Trophoblast cell (in vitro differentiated cells and primary cell): ENCODE measurements at regions not wholly inside any gene's neighbourhood (a gene's known extent, or its start where the extent isn't known, plus 50 kb on each side); places are given as distances from the start of the nearest gene placed in this dataset.
"Not testable (repeated sequence)": the region's sequence is repeated elsewhere in the genome, so short reads cannot be mapped to it uniquely, and the experiment has no call there.

Experiments
- DNase-seq, 2 donors: peaks; one replicate each; pipeline ENCODE4 v3.0.0-alpha.2; 2016
- H2AFZ ChIP-seq: 2 replicates; pipeline ENCODE4 v1.6.1; 2013; ENCODE audit warnings: low read length, moderate library complexity, mild to moderate bottlenecking; ENCODE audit not compliant: insufficient read depth, poor library complexity
- H2AK5ac ChIP-seq: 2 replicates; pipeline ENCODE4 v1.6.1; 2013; ENCODE audit warnings: mild to moderate bottlenecking, low read length
- H2BK120ac ChIP-seq: 2 replicates; pipeline ENCODE4 v1.6.1; 2013; ENCODE audit warnings: low read length, mild to moderate bottlenecking, moderate library complexity; ENCODE audit not compliant: insufficient read depth, poor library complexity
- H2BK12ac ChIP-seq: 2 replicates; pipeline ENCODE4 v1.6.1; 2013; ENCODE audit warnings: mild to moderate bottlenecking, low read length, moderate library complexity
- H2BK5ac ChIP-seq: 2 replicates; pipeline ENCODE4 v1.6.1; 2013; ENCODE audit warnings: low read length, low read depth, moderate library complexity, mild to moderate bottlenecking; ENCODE audit not compliant: poor library complexity
- H3K14ac ChIP-seq: 2 replicates; pipeline ENCODE4 v1.6.1; 2013; ENCODE audit warnings: mild to moderate bottlenecking, low read length
- H3K18ac ChIP-seq: 2 replicates; pipeline ENCODE4 v1.6.1; 2013; ENCODE audit warnings: mild to moderate bottlenecking, low read length
- H3K23ac ChIP-seq: 2 replicates; pipeline ENCODE4 v1.6.1; 2013; ENCODE audit warnings: low read length
- H3K27ac ChIP-seq: 2 replicates; pipeline ENCODE4 v1.5.1; 2013; ENCODE audit warnings: low read depth, mild to moderate bottlenecking, inconsistent platforms, low read length, moderate library complexity
- H3K27me3 ChIP-seq: 2 replicates; pipeline ENCODE4 v1.6.1; 2013; ENCODE audit warnings: inconsistent platforms, mild to moderate bottlenecking, low read length, moderate library complexity; ENCODE audit not compliant: insufficient read depth
- H3K36me3 ChIP-seq, 2 experiments: 1 replicate in 1 of 2; 2 replicates in 1 of 2; pipeline ENCODE4 v1.6.1; 2013; ENCODE audit warnings: low read length in 2 of 2, mild to moderate bottlenecking in 2 of 2, moderate library complexity in 1 of 2; ENCODE audit not compliant: insufficient read depth in 2 of 2, control insufficient read depth in 1 of 2
- H3K4ac ChIP-seq: 2 replicates; pipeline ENCODE4 v1.6.1; 2013; ENCODE audit warnings: low read depth, mild to moderate bottlenecking, low read length, moderate library complexity
- H3K4me1 ChIP-seq, 2 experiments: 1 replicate in 1 of 2; 2 replicates in 1 of 2; pipeline ENCODE4 v1.6.1; 2013; ENCODE audit warnings: low read length in 2 of 2, mild to moderate bottlenecking in 2 of 2, moderate library complexity in 1 of 2; ENCODE audit not compliant: insufficient read depth in 2 of 2, control insufficient read depth in 1 of 2
- H3K4me2 ChIP-seq: 2 replicates; pipeline ENCODE4 v1.6.1; 2013; ENCODE audit warnings: inconsistent platforms, mild to moderate bottlenecking, low read length, moderate library complexity
- H3K4me3 ChIP-seq: 2 replicates; pipeline ENCODE4 v1.5.1; 2013; ENCODE audit warnings: mild to moderate bottlenecking, low read depth, low read length, inconsistent platforms
- H3K79me1 ChIP-seq: one replicate; pipeline ENCODE4 v1.6.1; 2013; ENCODE audit warnings: low read length
- H3K79me2 ChIP-seq: 2 replicates; pipeline ENCODE4 v1.6.1; 2013; ENCODE audit warnings: low read length, mild to moderate bottlenecking; ENCODE audit not compliant: control insufficient read depth, insufficient read depth, poor library complexity
- H3K9ac ChIP-seq: 2 replicates; pipeline ENCODE4 v1.6.1; 2013; ENCODE audit warnings: mild to moderate bottlenecking, low read length
- H3K9me3 ChIP-seq: 2 replicates; pipeline ENCODE4 v1.6.1; 2013; ENCODE audit warnings: low read depth, mild to moderate bottlenecking, control low read depth, inconsistent platforms, low read length; ENCODE audit not compliant: insufficient read depth
- H4K12ac ChIP-seq: 2 replicates; pipeline ENCODE4 v1.6.1; 2013; ENCODE audit warnings: low read depth, mild to moderate bottlenecking, low read length, moderate library complexity
- H4K8ac ChIP-seq: 2 replicates; pipeline ENCODE4 v1.6.1; 2013; ENCODE audit warnings: low read depth, mild to moderate bottlenecking, low read length, moderate library complexity
- H4K91ac ChIP-seq: one replicate; pipeline ENCODE4 v1.6.1; 2013; ENCODE audit warnings: low read depth, mild to moderate bottlenecking, low read length, moderate library complexity
- WGBS: extraction: QIAGEN DNeasy Blood & Tissue Kit; methylation state at CpG from one replicate; pipeline ENCODE4 v1.1.7; 2013; ENCODE audit warnings: missing lambda C conversion rate; ENCODE audit not compliant: insufficient read length, insufficient coverage; ENCODE audit errors: extremely low coverage; 5-methylcytosine and 5-hydroxymethylcytosine counted together

- DNase-seq, result no peak
- no peaks in the 10 kb centered on the region for H3K27me3 ChIP-seq
- no peak overlapping the region for H3K4me2 ChIP-seq
- H3K4me3 ChIP-seq, result no peak overlapping the region
- H3K4me1 ChIP-seq, result no peaks in the 10 kb centered on the region
- no peak overlapping the region for H2AK5ac ChIP-seq
- no peaks in the 10 kb centered on the region for H3K36me3 ChIP-seq
- no peak overlapping the region for H3K14ac ChIP-seq
- H3K79me2 ChIP-seq, result no peaks in the 10 kb centered on the region
- no peak overlapping the region for H3K9ac ChIP-seq
- no peak overlapping the region for H2BK12ac ChIP-seq
- H3K79me1 ChIP-seq, result no peaks in the 10 kb centered on the region
- H4K12ac ChIP-seq, result no peak overlapping the region
- no peak overlapping the region for H3K23ac ChIP-seq
- H3K18ac ChIP-seq, result no peak overlapping the region
- no peak overlapping the region for H3K4ac ChIP-seq
- H2BK120ac ChIP-seq, result no peak overlapping the region
- H3K9me3 ChIP-seq, result no peaks in the 10 kb centered on the region
- H4K91ac ChIP-seq, result no peak overlapping the region
- H4K8ac ChIP-seq, result no peak overlapping the region
- no peak overlapping the region for H2AFZ ChIP-seq
- no peak overlapping the region for H3K27ac ChIP-seq
- WGBS, result no CpG with 5 or more reads among the region's 6 CpGs
- H2BK5ac ChIP-seq, result no peak overlapping the region
These were observed 90.0 kb upstream of the GDNF start for GRCh38 chr5:37929791-37930190.

DNA sequence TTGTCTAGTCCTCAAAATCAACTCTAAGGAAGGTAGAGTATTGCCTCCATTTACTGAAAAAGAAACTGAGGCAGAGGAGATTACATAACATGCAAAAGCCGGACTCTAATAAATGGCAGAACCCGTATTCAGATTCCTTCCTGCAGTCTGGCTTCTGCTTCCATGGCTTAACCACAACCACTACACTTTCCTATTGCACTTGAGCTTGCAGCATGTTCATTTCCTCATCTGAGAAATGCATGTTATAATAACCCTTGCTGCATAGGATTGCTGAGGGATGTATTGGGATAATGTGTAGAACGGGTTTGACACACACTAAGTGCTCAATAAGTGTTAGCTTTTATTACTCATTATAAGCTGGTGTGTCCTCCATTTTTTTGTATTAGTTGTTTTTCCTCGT lies 87.9 kb upstream of the GDNF start:
- H3K79me2 ChIP-seq, H3K36me3 ChIP-seq, H2AK5ac ChIP-seq, H3K4ac ChIP-seq, H3K27me3 ChIP-seq, H2AFZ ChIP-seq, H3K79me1 ChIP-seq, H2BK12ac ChIP-seq, H4K8ac ChIP-seq, H2BK120ac ChIP-seq, H3K14ac ChIP-seq, H4K12ac ChIP-seq, H3K9me3 ChIP-seq, H3K4me2 ChIP-seq, H3K9ac ChIP-seq, H4K91ac ChIP-seq, H3K23ac ChIP-seq, H3K27ac ChIP-seq, H3K4me1 ChIP-seq, DNase-seq, H2BK5ac ChIP-seq, H3K18ac ChIP-seq, H3K4me3 ChIP-seq: not testable (repeated sequence)
- no CpG with 5 or more reads among the region's 4 CpGs for WGBS

DNA sequence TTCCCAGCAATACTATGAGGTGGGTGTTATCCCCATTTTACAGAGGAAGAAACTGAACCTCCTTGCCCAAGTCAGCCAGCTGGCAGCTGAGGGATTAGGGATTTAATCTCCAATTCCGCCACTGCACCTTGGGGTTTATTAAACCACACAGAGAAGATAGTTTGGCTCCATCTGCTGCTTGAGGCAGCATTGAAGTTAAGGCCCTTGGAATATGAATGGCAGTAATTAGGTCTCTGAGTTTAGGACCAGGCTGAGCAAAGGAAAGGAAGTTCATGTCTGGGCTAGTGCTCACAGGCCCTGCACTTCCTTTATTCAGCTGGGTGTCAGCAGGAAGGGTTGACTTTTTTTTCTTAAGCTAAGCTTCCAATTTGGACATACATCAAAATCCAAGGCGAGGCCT lies 86.9 kb upstream of the GDNF start:
- H3K14ac ChIP-seq, result no peak overlapping the region
- no peak overlapping the region for H3K9ac ChIP-seq
- no peak overlapping the region for H3K27ac ChIP-seq
- H3K36me3 ChIP-seq, result no peaks in the 10 kb centered on the region
- no peak overlapping the region for H3K4me3 ChIP-seq
- H3K4me2 ChIP-seq, result no peak overlapping the region
- no peak overlapping the region for H2BK12ac ChIP-seq
- H2BK120ac ChIP-seq, result no peak overlapping the region
- no peak overlapping the region for H2AK5ac ChIP-seq
- H2AFZ ChIP-seq, result no peak overlapping the region
- H3K4me1 ChIP-seq, result no peaks in the 10 kb centered on the region
- H3K23ac ChIP-seq, result no peak overlapping the region
- no peaks in the 10 kb centered on the region for H3K79me2 ChIP-seq
- no peak for DNase-seq
- no peak overlapping the region for H2BK5ac ChIP-seq
- no peaks in the 10 kb centered on the region for H3K27me3 ChIP-seq
- no peak overlapping the region for H4K91ac ChIP-seq
- no peak overlapping the region for H3K18ac ChIP-seq
- H3K79me1 ChIP-seq, result no peaks in the 10 kb centered on the region
- no CpG with 5 or more reads among the region's 2 CpGs for WGBS
- H4K12ac ChIP-seq, result no peak overlapping the region
- no peaks in the 10 kb centered on the region for H3K9me3 ChIP-seq
- no peak overlapping the region for H3K4ac ChIP-seq
- no peak overlapping the region for H4K8ac ChIP-seq

- no CpG with 5 or more reads among the region's 1 CpG for WGBS
- Histone ChIP-seq H3K4me1 (no peaks in the 10 kb centered on the region), H3K23ac (no peak overlapping the region), H3K27me3 (no peaks in the 10 kb centered on the region), H2BK120ac (no peak overlapping the region), H3K36me3 (no peaks in the 10 kb centered on the region), H3K4ac (no peak overlapping the region), H3K14ac (no peak overlapping the region), H2AFZ (no peak overlapping the region), H3K79me1 (no peaks in the 10 kb centered on the region), H3K4me2 (no peak overlapping the region), H2BK5ac (no peak overlapping the region), H3K4me3 (no peak overlapping the region), H3K18ac (no peak overlapping the region), H4K8ac (no peak overlapping the region), H3K79me2 (no peaks in the 10 kb centered on the region), H3K27ac (no peak overlapping the region), H2AK5ac (no peak overlapping the region), H4K12ac (no peak overlapping the region), H4K91ac (no peak overlapping the region), H2BK12ac (no peak overlapping the region), H3K9me3 (no peaks in the 10 kb centered on the region), H3K9ac (no peak overlapping the region)
- DNase-seq, result no peak
These were observed 81.6 kb upstream of the GDNF start for GRCh38 chr5:37921452-37921851.
